Endothelial cell of umbilical vein (primary cell): ENCODE measurements at regions not wholly inside any gene's neighbourhood (a gene's known extent, or its start where the extent isn't known, plus 50 kb on each side); places are given as distances from the start of the nearest gene placed in this dataset.

Experiments used
- CTCF ChIP-seq, 2 donors: IDR thresholded peaks; 1 replicate in 1 of 2; 2 replicates in 1 of 2; pipeline ENCODE4 v1.5.1; 2011; ENCODE audit warnings: low read length in 2 of 2, mild to moderate bottlenecking in 2 of 2, moderate library complexity in 2 of 2, control low read depth in 1 of 2, inconsistent platforms in 1 of 2, low read depth in 1 of 2; ENCODE audit not compliant: insufficient read depth in 1 of 2; ENCODE audit errors: extremely low read depth in 1 of 2
- EZH2 ChIP-seq: IDR thresholded peaks from 2 replicates; pipeline ENCODE4 v1.6.1; 2012; ENCODE audit warnings: borderline replicate concordance, low read depth, mild to moderate bottlenecking, moderate library complexity, low read length, inconsistent platforms; ENCODE audit not compliant: severe bottlenecking
- FOS ChIP-seq: IDR thresholded peaks from 2 replicates; pipeline ENCODE4 v1.6.1; 2011; ENCODE audit warnings: mild to moderate bottlenecking, low read length, moderate library complexity, borderline replicate concordance; ENCODE audit not compliant: insufficient read depth
- GATA2 ChIP-seq: IDR thresholded peaks from 2 replicates; pipeline ENCODE4 v1.7.0; 2011; ENCODE audit warnings: low read depth, mild to moderate bottlenecking, moderate library complexity, mixed read lengths, low read length; ENCODE audit not compliant: insufficient read length, insufficient read depth
- JUN ChIP-seq: IDR thresholded peaks from 2 replicates; pipeline ENCODE4 v1.6.1; 2011; ENCODE audit warnings: borderline replicate concordance, low read depth; ENCODE audit not compliant: insufficient read length, insufficient read depth
- MAX ChIP-seq: IDR thresholded peaks from 2 replicates; pipeline ENCODE4 v1.6.1; 2011; ENCODE audit not compliant: insufficient read depth, insufficient read length
- MYC ChIP-seq: IDR thresholded peaks from one replicate; pipeline ENCODE4 v1.6.1; 2011; ENCODE audit warnings: mild to moderate bottlenecking, low read depth, low read length
- POLR2A ChIP-seq: IDR thresholded peaks from 2 replicates; pipeline ENCODE4 v1.6.1; 2012; ENCODE audit warnings: low read depth, mild to moderate bottlenecking, control low read depth, low read length
- POLR2AphosphoS5 ChIP-seq: IDR thresholded peaks from 2 replicates; pipeline ENCODE4 v1.6.1; 2012; ENCODE audit warnings: low read depth, mild to moderate bottlenecking, control low read depth, low read length, moderate library complexity; ENCODE audit not compliant: insufficient read depth

- TF ChIP-seq POLR2A = no peak
- TF ChIP-seq CTCF (IDR thresholded peaks at IDR 0.05; ENCODE audit: extremely low read depth in 1 of 2, insufficient read depth in 1 of 2, low read depth in 1 of 2, low read length in 2 of 2) = no peak
- TF ChIP-seq FOS = no peak
- no peak for TF ChIP-seq MAX
- TF ChIP-seq EZH2 = no peak
- no peak for TF ChIP-seq JUN
- TF ChIP-seq POLR2AphosphoS5 = no peak
- TF ChIP-seq GATA2 = no peak
- no peak for TF ChIP-seq MYC
Measured at GRCh38 chr4:149993030-149993429, 85.2 kb upstream of the DCLK2 start.
